ENCODE measurements at regions not wholly inside any gene's neighbourhood (a gene's known extent, or its start where the extent isn't known, plus 50 kb on each side); places are given as distances from the start of the nearest gene placed in this dataset.

GRCh38 chr14:84262932-84263331 lies 1267.0 kb upstream of the FLRT2 start:
- DNase-seq (no peak), ATAC-seq (no peak)
- Histone ChIP-seq H3K4me3 (no peak overlapping the region), H3K4me1 (no peaks in the 10 kb centered on the region), H3K27ac (no peak overlapping the region), H3K27me3 (no peaks in the 10 kb centered on the region), H3K36me3 (no peaks in the 10 kb centered on the region), H3K9me3 (peaks cover 0 to 8% (median 0%) of the 10 kb centered on the region in 12 donors)
- TF ChIP-seq, protein P1, sequence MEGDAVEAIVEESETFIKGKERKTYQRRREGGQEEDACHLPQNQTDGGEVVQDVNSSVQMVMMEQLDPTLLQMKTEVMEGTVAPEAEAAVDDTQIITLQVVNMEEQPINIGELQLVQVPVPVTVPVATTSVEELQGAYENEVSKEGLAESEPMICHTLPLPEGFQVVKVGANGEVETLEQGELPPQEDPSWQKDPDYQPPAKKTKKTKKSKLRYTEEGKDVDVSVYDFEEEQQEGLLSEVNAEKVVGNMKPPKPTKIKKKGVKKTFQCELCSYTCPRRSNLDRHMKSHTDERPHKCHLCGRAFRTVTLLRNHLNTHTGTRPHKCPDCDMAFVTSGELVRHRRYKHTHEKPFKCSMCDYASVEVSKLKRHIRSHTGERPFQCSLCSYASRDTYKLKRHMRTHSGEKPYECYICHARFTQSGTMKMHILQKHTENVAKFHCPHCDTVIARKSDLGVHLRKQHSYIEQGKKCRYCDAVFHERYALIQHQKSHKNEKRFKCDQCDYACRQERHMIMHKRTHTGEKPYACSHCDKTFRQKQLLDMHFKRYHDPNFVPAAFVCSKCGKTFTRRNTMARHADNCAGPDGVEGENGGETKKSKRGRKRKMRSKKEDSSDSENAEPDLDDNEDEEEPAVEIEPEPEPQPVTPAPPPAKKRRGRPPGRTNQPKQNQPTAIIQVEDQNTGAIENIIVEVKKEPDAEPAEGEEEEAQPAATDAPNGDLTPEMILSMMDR (IDR thresholded peaks at IDR 0.05): no peak
- no peak for TF ChIP-seq POLR2A (IDR thresholded peaks at IDR 0.05)
- intact Hi-C loops (cut with DNase I): no loop called here

GRCh38 chr14:84272290-84272721 lies 1257.6 kb upstream of the FLRT2 start:
- Histone ChIP-seq H3K27me3 (no peaks in the 10 kb centered on the region), H3K4me1 (no peaks in the 10 kb centered on the region), H3K36me3 (no peaks in the 10 kb centered on the region), H3K9me3 (no peaks in the 10 kb centered on the region), H3K4me3 (no peak overlapping the region), H3K27ac (no peak overlapping the region)
- WGBS, 4 donors: 75 to 89% (median 85%) methylated on average over 2 of the region's 2 CpGs
- no peak for TF ChIP-seq POLR2A (IDR thresholded peaks at IDR 0.05)
- TF ChIP-seq, protein P1 (IDR thresholded peaks at IDR 0.05): no peak
- ATAC-seq: no peak
- no peak for DNase-seq
- intact Hi-C loops (cut with DNase I): no loop called here

DNA sequence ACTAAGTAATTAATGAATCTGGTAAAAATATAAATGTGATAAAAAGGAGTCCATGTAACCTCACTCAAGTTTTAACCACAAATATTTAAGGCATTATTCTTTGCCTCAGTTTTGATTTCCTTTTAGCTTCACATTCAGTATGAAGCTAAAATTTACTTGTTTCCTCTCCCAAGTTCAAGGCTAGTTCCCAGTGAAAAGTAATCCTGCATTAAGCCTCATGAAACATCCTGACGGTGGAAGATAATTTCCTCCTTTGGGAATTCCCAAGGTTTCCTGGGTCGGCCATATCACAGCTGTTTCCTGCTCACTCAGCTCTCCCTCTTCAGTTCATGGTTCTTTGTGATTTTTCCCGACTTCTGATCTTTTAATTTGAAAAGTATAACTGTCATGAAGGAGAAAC lies 1256.8 kb upstream of the FLRT2 start:
- TF ChIP-seq, protein P1 (IDR thresholded peaks at IDR 0.05): no peak
- TF ChIP-seq POLR2A (IDR thresholded peaks at IDR 0.05): no peak
- WGBS, 4 donors: 33 to 52% (median 45%) methylated on average over 3 of the region's 3 CpGs
- Histone ChIP-seq H3K4me1 (no peaks in the 10 kb centered on the region), H3K36me3 (no peaks in the 10 kb centered on the region), H3K9me3 (no peaks in the 10 kb centered on the region), H3K27me3 (no peaks in the 10 kb centered on the region), H3K4me3 (no peak overlapping the region), H3K27ac (no peak overlapping the region)
- intact Hi-C loops (cut with DNase I): no loop called here
- ATAC-seq (no peak), DNase-seq (no peak)

GRCh38 chr14:84282618-84283017 lies 1247.3 kb upstream of the FLRT2 start:
- no peak for ATAC-seq
- DNase-seq: no peak
- TF ChIP-seq, protein P1 (IDR thresholded peaks at IDR 0.05): no peak
- TF ChIP-seq POLR2A (IDR thresholded peaks at IDR 0.05): no peak
- H3K9me3 ChIP-seq: no peaks in the 10 kb centered on the region
- H3K4me3 ChIP-seq: no peak overlapping the region
- no peaks in the 10 kb centered on the region for H3K27me3 ChIP-seq
- H3K36me3 ChIP-seq: no peaks in the 10 kb centered on the region
- no peaks in the 10 kb centered on the region for H3K4me1 ChIP-seq
- no peak overlapping the region for H3K27ac ChIP-seq
- intact Hi-C loops (cut with DNase I): no loop called here
- 89 to 93% (median 91%) methylated on average over 2 of the region's 2 CpGs for WGBS, 4 donors
